Renal cortical epithelial cell (primary cell): ENCODE measurements at regions not wholly inside any gene's neighbourhood (a gene's known extent, or its start where the extent isn't known, plus 50 kb on each side); places are given as distances from the start of the nearest gene placed in this dataset.
"Not testable (repeated sequence)": the region's sequence is repeated elsewhere in the genome, so short reads cannot be mapped to it uniquely, and the experiment has no call there.

Source experiments
- DNase-seq: peaks from one replicate; pipeline ENCODE4 v3.0.0-alpha.2; 2011; ENCODE audit warnings: low read depth

- not testable (repeated sequence) for DNase-seq
Measured at GRCh38 chr1:91207691-91208090, 185.9 kb upstream of the ZNF644 start.

- DNase-seq = not testable (repeated sequence)
Measured at GRCh38 chr1:91204150-91204549, 182.3 kb upstream of the ZNF644 start.

GRCh38 chr1:91201694-91202093, 179.9 kb upstream of the ZNF644 start:
- no peak for DNase-seq

GRCh38 chr1:91201176-91201575, 179.3 kb upstream of the ZNF644 start:
- DNase-seq = no peak

- DNase-seq = no peak
Measured at GRCh38 chr1:91200675-91201074, 178.8 kb upstream of the ZNF644 start.

- DNase-seq = no peak
Measured at GRCh38 chr1:91199988-91200387, 178.2 kb upstream of the ZNF644 start.

- no peak for DNase-seq
Measured at GRCh38 chr1:91190996-91191395, 169.2 kb upstream of the ZNF644 start.

GRCh38 chr1:91189096-91189495, 167.3 kb upstream of the ZNF644 start:
- DNase-seq = no peak

- not testable (repeated sequence) for DNase-seq
Measured at GRCh38 chr1:91182807-91183206, 161.0 kb upstream of the ZNF644 start.

GRCh38 chr1:91176250-91176649, 154.4 kb upstream of the ZNF644 start:
- DNase-seq = no peak

- no peak for DNase-seq
Measured at GRCh38 chr1:91174734-91175133, 152.9 kb upstream of the ZNF644 start.

GRCh38 chr1:91173346-91173890, 151.6 kb upstream of the ZNF644 start:
- DNase-seq = no peak

GRCh38 chr1:91172541-91172940, 150.7 kb upstream of the ZNF644 start:
- DNase-seq = no peak

- DNase-seq = no peak
Measured at GRCh38 chr1:91171898-91172297, 150.1 kb upstream of the ZNF644 start.

GRCh38 chr1:91170571-91170970, 148.7 kb upstream of the ZNF644 start:
- no peak for DNase-seq

GRCh38 chr1:91166106-91166712, 144.4 kb upstream of the ZNF644 start:
- DNase-seq = peak; percentile 30

- DNase-seq = peak; percentile 20
Measured at GRCh38 chr1:91165033-91165654, 143.3 kb upstream of the ZNF644 start.

- DNase-seq = no peak
Measured at GRCh38 chr1:91162613-91163012, 140.8 kb upstream of the ZNF644 start.

- no peak for DNase-seq
Measured at GRCh38 chr1:91161749-91162148, 139.9 kb upstream of the ZNF644 start.

- DNase-seq = no peak
Measured at GRCh38 chr1:91161166-91161565, 139.3 kb upstream of the ZNF644 start.

GRCh38 chr1:91160363-91161075, 138.7 kb upstream of the ZNF644 start:
- DNase-seq = no peak

GRCh38 chr1:91153341-91153740, 131.5 kb upstream of the ZNF644 start:
- DNase-seq = no peak

GRCh38 chr1:91152331-91152730, 130.5 kb upstream of the ZNF644 start:
- DNase-seq = no peak
